ENCODE measurements at regions not wholly inside any gene's neighbourhood (a gene's known extent, or its start where the extent isn't known, plus 50 kb on each side); places are given as distances from the start of the nearest gene placed in this dataset.

DNA sequence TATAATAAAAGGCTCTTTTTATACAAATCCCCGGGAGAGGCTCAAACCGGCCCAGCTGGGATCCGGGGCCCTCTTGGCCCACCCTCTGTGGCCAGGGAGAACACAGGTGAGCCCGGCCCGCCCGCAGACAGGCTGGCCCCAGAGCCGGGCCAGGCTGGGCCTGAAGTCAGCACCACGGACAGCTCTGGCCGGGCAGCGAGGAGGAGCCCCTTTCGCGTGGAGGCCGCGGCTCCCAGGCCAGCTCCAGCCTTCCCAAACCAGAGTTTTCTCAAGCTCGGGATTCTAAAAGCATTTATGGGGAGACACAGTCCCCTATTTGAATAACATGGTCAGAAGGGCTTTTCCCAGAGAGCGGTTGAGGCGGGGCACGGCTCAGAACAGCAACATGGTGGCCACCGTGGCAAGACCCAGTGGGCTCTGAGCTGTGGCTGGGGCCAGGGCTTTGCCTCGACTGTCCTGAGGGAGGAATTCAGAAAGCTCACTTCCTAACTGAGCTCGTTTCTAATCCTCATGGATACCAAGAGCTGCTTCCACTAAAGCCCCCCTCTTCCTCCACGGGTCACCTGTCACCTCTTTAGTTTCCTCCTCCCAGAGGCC is 115.4 kb downstream of the BRD1 start (continued):
- TF ChIP-seq, protein P1, sequence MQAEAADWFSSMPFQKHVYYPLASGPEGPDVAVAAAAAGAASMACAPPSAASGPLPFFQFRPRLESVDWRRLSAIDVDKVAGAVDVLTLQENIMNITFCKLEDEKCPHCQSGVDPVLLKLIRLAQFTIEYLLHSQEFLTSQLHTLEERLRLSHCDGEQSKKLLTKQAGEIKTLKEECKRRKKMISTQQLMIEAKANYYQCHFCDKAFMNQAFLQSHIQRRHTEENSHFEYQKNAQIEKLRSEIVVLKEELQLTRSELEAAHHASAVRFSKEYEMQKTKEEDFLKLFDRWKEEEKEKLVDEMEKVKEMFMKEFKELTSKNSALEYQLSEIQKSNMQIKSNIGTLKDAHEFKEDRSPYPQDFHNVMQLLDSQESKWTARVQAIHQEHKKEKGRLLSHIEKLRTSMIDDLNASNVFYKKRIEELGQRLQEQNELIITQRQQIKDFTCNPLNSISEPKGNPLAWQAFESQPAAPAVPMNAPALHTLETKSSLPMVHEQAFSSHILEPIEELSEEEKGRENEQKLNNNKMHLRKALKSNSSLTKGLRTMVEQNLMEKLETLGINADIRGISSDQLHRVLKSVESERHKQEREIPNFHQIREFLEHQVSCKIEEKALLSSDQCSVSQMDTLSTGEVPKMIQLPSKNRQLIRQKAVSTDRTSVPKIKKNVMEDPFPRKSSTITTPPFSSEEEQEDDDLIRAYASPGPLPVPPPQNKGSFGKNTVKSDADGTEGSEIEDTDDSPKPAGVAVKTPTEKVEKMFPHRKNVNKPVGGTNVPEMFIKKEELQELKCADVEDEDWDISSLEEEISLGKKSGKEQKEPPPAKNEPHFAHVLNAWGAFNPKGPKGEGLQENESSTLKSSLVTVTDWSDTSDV (CRISPR knock-in tag; IDR thresholded peaks at IDR 0.05) = no peak
- TF ChIP-seq NFE2L2 (IDR thresholded peaks at IDR 0.05; ENCODE audit: low read length) (no peak), MTF2 (CRISPR knock-in tag; IDR thresholded peaks at IDR 0.05; ENCODE audit: borderline replicate concordance) (no peak; the same call in 1 of the 2 replicates), KLF6 (CRISPR knock-in tag; IDR thresholded peaks at IDR 0.05) (0 out of 2 replicates have a peak, but pooled peaks have one; percentile 54), CREB1 (IDR thresholded peaks at IDR 0.05) (no peak), CREB1 (CRISPR knock-in tag; IDR thresholded peaks at IDR 0.05) (no peak), PHF5A (CRISPR knock-in tag; IDR thresholded peaks at IDR 0.05; ENCODE audit: low read depth, unreplicated experiment) (no peak), MAZ (IDR thresholded peaks at IDR 0.05; ENCODE audit: borderline replicate concordance, low read depth, low read length) (no peak), MAZ (CRISPR knock-in tag; IDR thresholded peaks at IDR 0.05; ENCODE audit: low read depth) (no peak), MEF2D (CRISPR knock-in tag; IDR thresholded peaks at IDR 0.05) (no peak), ZNF747 (CRISPR knock-in tag; IDR thresholded peaks at IDR 0.05; ENCODE audit: borderline replicate concordance) (no peak), PCBP1 (IDR thresholded peaks at IDR 0.05; ENCODE audit: borderline replicate concordance, low read depth, low read length) (no peak), SOX6 (IDR thresholded peaks at IDR 0.05) (no peak), SOX6 (CRISPR knock-in tag; IDR thresholded peaks at IDR 0.05) (no peak), KLF12 (CRISPR knock-in tag; IDR thresholded peaks at IDR 0.05; ENCODE audit: borderline replicate concordance) (no peak), BRCA1 (CRISPR knock-in tag; IDR thresholded peaks at IDR 0.05) (0 out of 2 replicates have a peak, but pooled peaks have one; percentile 32), LCORL (IDR thresholded peaks at IDR 0.05) (no peak), LCORL (CRISPR knock-in tag; IDR thresholded peaks at IDR 0.05) (no peak), CBFB (CRISPR knock-in tag; IDR thresholded peaks at IDR 0.05) (no peak)
- TF ChIP-seq, protein P2, sequence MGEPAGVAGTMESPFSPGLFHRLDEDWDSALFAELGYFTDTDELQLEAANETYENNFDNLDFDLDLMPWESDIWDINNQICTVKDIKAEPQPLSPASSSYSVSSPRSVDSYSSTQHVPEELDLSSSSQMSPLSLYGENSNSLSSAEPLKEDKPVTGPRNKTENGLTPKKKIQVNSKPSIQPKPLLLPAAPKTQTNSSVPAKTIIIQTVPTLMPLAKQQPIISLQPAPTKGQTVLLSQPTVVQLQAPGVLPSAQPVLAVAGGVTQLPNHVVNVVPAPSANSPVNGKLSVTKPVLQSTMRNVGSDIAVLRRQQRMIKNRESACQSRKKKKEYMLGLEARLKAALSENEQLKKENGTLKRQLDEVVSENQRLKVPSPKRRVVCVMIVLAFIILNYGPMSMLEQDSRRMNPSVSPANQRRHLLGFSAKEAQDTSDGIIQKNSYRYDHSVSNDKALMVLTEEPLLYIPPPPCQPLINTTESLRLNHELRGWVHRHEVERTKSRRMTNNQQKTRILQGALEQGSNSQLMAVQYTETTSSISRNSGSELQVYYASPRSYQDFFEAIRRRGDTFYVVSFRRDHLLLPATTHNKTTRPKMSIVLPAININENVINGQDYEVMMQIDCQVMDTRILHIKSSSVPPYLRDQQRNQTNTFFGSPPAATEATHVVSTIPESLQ (CRISPR knock-in tag; conservative IDR thresholded peaks at IDR 0.05) = no peak
- TF ChIP-seq, protein P3, sequence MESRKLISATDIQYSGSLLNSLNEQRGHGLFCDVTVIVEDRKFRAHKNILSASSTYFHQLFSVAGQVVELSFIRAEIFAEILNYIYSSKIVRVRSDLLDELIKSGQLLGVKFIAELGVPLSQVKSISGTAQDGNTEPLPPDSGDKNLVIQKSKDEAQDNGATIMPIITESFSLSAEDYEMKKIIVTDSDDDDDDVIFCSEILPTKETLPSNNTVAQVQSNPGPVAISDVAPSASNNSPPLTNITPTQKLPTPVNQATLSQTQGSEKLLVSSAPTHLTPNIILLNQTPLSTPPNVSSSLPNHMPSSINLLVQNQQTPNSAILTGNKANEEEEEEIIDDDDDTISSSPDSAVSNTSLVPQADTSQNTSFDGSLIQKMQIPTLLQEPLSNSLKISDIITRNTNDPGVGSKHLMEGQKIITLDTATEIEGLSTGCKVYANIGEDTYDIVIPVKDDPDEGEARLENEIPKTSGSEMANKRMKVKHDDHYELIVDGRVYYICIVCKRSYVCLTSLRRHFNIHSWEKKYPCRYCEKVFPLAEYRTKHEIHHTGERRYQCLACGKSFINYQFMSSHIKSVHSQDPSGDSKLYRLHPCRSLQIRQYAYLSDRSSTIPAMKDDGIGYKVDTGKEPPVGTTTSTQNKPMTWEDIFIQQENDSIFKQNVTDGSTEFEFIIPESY (CRISPR knock-in tag; IDR thresholded peaks at IDR 0.05) = no peak
- TF ChIP-seq, protein P4, sequence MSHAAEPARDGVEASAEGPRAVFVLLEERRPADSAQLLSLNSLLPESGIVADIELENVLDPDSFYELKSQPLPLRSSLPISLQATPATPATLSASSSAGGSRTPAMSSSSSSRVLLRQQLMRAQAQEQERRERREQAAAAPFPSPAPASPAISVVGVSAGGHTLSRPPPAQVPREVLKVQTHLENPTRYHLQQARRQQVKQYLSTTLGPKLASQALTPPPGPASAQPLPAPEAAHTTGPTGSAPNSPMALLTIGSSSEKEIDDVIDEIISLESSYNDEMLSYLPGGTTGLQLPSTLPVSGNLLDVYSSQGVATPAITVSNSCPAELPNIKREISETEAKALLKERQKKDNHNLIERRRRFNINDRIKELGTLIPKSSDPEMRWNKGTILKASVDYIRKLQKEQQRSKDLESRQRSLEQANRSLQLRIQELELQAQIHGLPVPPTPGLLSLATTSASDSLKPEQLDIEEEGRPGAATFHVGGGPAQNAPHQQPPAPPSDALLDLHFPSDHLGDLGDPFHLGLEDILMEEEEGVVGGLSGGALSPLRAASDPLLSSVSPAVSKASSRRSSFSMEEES (CRISPR knock-in tag; IDR thresholded peaks at IDR 0.05) = 0 out of 2 replicates have a peak, but pooled peaks have one; percentile 46
- TF ChIP-seq, protein P5, sequence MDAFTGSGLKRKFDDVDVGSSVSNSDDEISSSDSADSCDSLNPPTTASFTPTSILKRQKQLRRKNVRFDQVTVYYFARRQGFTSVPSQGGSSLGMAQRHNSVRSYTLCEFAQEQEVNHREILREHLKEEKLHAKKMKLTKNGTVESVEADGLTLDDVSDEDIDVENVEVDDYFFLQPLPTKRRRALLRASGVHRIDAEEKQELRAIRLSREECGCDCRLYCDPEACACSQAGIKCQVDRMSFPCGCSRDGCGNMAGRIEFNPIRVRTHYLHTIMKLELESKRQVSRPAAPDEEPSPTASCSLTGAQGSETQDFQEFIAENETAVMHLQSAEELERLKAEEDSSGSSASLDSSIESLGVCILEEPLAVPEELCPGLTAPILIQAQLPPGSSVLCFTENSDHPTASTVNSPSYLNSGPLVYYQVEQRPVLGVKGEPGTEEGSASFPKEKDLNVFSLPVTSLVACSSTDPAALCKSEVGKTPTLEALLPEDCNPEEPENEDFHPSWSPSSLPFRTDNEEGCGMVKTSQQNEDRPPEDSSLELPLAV (CRISPR knock-in tag; conservative IDR thresholded peaks at IDR 0.05; ENCODE audit: low read depth) = no peak

Measured in HepG2 (cell line).